WTC11 (cell line): ENCODE measurements at regions not wholly inside any gene's neighbourhood (a gene's known extent, or its start where the extent isn't known, plus 50 kb on each side); places are given as distances from the start of the nearest gene placed in this dataset.

ENCODE experiments used
- ATAC-seq: fragments of 200-7000 bp; cut with Tn5 transposase; 2 replicates; pipeline ENCODE4 v1.10.0; 2021; ENCODE audit warnings: mild to moderate bottlenecking, moderate library complexity
- CTCF ChIA-PET: fragments of 300-600 bp; sonication (Branson Sonifier 250); formaldehyde crosslinking; loops from one replicate; lab custom pipeline; 2021; ENCODE audit warnings: antibody characterized with exemption; lab: Charles Lee
- POLR2A ChIA-PET: fragments of 350-600 bp; sonication (Branson Sonifier 250); formaldehyde crosslinking; loops from one replicate; lab custom pipeline; 2021; ENCODE audit warnings: antibody characterized with exemption; lab: Charles Lee
- DNase-seq: peaks from one replicate; pipeline ENCODE4 v3.0.0; 2021; ENCODE audit warnings: low spot score
- H3K27ac Mint-ChIP-seq: 2 replicates; pipeline ENCODE4 v1.8.0; 2021; ENCODE audit warnings: mixed read lengths
- H3K27me3 Mint-ChIP-seq: 2 replicates; pipeline ENCODE4 v1.8.0; 2021; ENCODE audit warnings: low read depth, mild to moderate bottlenecking, moderate library complexity, mixed read lengths
- H3K36me3 Mint-ChIP-seq: 2 replicates; pipeline ENCODE4 v1.8.0; 2021; ENCODE audit warnings: mixed read lengths
- H3K4me1 Mint-ChIP-seq: 2 replicates; pipeline ENCODE4 v1.8.0; 2022; ENCODE audit warnings: mixed read lengths
- H3K4me3 Mint-ChIP-seq: 2 replicates; pipeline ENCODE4 v1.8.0; 2021; ENCODE audit warnings: mild to moderate bottlenecking, moderate library complexity, mixed read lengths
- H3K9me3 Mint-ChIP-seq: 2 replicates; pipeline ENCODE4 v1.8.0; 2021; ENCODE audit warnings: mixed read lengths
- AFF4 ChIP-seq: sonication (generic); formaldehyde crosslinking; IDR thresholded peaks from 2 replicates; pipeline ENCODE4 v1.8.1; 2023; ENCODE audit warnings: mild to moderate bottlenecking, missing genetic modification reagents, borderline replicate concordance
- CREM ChIP-seq: sonication (generic); formaldehyde crosslinking; IDR thresholded peaks from 2 replicates; pipeline ENCODE4 v1.8.1; 2022; ENCODE audit warnings: mild to moderate bottlenecking, missing genetic modification reagents, moderate library complexity
- E2F4 ChIP-seq: sonication (generic); formaldehyde crosslinking; IDR thresholded peaks from 2 replicates; pipeline ENCODE4 v1.8.1; 2022; ENCODE audit warnings: low read depth, mild to moderate bottlenecking, moderate library complexity, missing genetic modification reagents, borderline replicate concordance
- FOXK1 ChIP-seq: sonication (generic); formaldehyde crosslinking; IDR thresholded peaks from 2 replicates; pipeline ENCODE4 v1.8.0; 2022; ENCODE audit warnings: mild to moderate bottlenecking, moderate library complexity, missing genetic modification reagents
- FOXP1 ChIP-seq: sonication (generic); formaldehyde crosslinking; IDR thresholded peaks from 2 replicates; pipeline ENCODE4 v1.8.0; 2022; ENCODE audit warnings: missing genetic modification reagents, mild to moderate bottlenecking, moderate library complexity, borderline replicate concordance
- JUN ChIP-seq: sonication (generic); formaldehyde crosslinking; IDR thresholded peaks from 2 replicates; pipeline ENCODE4 v1.8.0; 2023; ENCODE audit warnings: mild to moderate bottlenecking, missing genetic modification reagents
- NFE2L1 ChIP-seq: sonication (generic); formaldehyde crosslinking; IDR thresholded peaks from 2 replicates; pipeline ENCODE4 v1.8.1; 2023; ENCODE audit warnings: missing genetic modification reagents
- STAT6 ChIP-seq: sonication (generic); formaldehyde crosslinking; conservative IDR thresholded peaks from 2 replicates; pipeline ENCODE4 v1.8.1; 2023; ENCODE audit warnings: mild to moderate bottlenecking, low read depth, missing genetic modification reagents, moderate library complexity
- TCF7 ChIP-seq: sonication (generic); formaldehyde crosslinking; IDR thresholded peaks from 2 replicates; pipeline ENCODE4 v1.8.0; 2022; ENCODE audit warnings: mild to moderate bottlenecking, low read depth, missing genetic modification reagents, moderate library complexity
- USF1 ChIP-seq: sonication (generic); formaldehyde crosslinking; IDR thresholded peaks from 2 replicates; pipeline ENCODE4 v1.8.0; 2022; ENCODE audit warnings: mild to moderate bottlenecking, missing genetic modification reagents
- ZNF121 ChIP-seq: sonication (generic); formaldehyde crosslinking; IDR thresholded peaks from 2 replicates; pipeline ENCODE4 v1.8.0; 2023; ENCODE audit warnings: missing genetic modification reagents
- TF ChIP-seq, protein P1 (sequence below): fragments of 250-450 bp; sonication (Bioruptor Pico); IDR thresholded peaks from 2 replicates; pipeline ENCODE4 v2.1.2; 2022; ENCODE audit warnings: mild to moderate bottlenecking, moderate library complexity
- TF ChIP-seq, protein P2 (sequence below): sonication (generic); formaldehyde crosslinking; IDR thresholded peaks from 2 replicates; pipeline ENCODE4 v1.8.1; 2023; ENCODE audit warnings: mild to moderate bottlenecking, missing genetic modification reagents, moderate library complexity
- TF ChIP-seq, protein P3 (sequence below): fragments of 250-450 bp; sonication (Bioruptor Pico); conservative IDR thresholded peaks from 2 replicates; pipeline ENCODE4 v1.9.0; 2021; ENCODE audit warnings: mild to moderate bottlenecking
- TF ChIP-seq, protein P4 (sequence below): sonication (generic); formaldehyde crosslinking; IDR thresholded peaks from 2 replicates; pipeline ENCODE4 v1.8.1; 2023; ENCODE audit warnings: mild to moderate bottlenecking, missing genetic modification reagents

GRCh38 chr18:60809937-60810336, 437.4 kb upstream of the MC4R start (continued):
- TF ChIP-seq, protein P1, sequence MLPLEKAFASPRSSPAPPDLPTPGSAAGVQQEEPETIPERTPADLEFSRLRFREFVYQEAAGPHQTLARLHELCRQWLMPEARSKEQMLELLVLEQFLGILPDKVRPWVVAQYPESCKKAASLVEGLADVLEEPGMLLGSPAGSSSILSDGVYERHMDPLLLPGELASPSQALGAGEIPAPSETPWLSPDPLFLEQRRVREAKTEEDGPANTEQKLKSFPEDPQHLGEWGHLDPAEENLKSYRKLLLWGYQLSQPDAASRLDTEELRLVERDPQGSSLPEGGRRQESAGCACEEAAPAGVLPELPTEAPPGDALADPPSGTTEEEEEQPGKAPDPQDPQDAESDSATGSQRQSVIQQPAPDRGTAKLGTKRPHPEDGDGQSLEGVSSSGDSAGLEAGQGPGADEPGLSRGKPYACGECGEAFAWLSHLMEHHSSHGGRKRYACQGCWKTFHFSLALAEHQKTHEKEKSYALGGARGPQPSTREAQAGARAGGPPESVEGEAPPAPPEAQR: no peak
- TF ChIP-seq STAT6 (CRISPR knock-in tag): no peak
- TF ChIP-seq, protein P2, sequence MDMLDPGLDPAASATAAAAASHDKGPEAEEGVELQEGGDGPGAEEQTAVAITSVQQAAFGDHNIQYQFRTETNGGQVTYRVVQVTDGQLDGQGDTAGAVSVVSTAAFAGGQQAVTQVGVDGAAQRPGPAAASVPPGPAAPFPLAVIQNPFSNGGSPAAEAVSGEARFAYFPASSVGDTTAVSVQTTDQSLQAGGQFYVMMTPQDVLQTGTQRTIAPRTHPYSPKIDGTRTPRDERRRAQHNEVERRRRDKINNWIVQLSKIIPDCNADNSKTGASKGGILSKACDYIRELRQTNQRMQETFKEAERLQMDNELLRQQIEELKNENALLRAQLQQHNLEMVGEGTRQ: no peak

DNA sequence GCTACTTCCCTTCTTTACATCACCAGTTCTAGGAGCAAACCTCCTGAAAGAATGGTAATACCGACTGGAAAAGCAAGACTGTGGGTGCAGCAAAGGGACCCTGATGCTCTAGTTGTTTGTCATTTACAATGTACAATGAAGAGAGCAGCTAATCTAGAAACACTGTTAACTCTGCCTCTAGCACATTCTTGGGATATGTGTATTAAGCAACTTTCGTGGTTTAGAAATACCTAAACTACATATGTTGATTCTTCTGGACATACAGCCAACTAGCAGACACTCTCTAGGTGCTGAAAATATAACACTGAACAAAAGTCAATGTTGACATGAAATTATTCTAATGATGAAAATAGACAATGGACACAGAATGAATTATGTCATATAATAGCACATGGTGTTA, 440.3 kb upstream of the MC4R start:
- H3K27me3 Mint-ChIP-seq: peaks cover 26% of the 10 kb centered on the region
- TF ChIP-seq FOXP1 (CRISPR knock-in tag): no peak
- no peak for TF ChIP-seq CREM (CRISPR knock-in tag)
- no peak for TF ChIP-seq E2F4 (CRISPR knock-in tag)
- TF ChIP-seq, protein P3, sequence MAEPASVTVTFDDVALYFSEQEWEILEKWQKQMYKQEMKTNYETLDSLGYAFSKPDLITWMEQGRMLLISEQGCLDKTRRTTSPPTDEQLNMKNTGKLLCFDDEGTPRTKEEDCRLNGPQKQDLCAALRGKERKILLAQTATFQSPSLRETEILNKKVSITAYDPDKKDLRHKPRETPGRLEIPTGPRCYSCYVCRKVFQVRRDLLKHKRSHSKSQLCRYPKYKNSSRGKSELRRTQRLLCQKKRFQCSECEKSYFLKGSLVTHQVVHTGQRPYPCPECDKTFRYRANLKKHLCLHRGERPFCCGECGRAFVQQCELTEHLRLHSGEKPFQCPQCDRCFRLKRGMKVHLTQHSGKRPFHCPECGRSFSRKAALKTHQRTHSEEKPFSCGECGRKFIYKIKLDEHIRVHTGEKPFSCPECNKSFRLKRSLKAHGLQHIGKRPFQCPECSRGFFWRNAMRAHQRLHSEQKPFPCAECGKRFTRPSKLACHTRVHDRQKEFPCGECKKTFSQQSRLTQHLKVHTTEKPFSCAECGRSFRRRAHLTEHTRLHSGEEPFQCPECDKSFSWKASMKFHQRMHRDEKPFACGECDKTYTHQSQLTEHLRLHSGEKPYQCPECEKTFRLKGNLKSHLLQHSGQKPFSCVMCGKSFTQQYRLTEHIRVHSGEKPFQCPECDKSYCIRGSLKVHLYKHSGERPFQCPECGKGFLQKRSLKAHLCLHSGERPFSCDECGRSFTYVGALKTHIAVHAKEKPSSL (CRISPR knock-in tag): no peak
- TF ChIP-seq, protein P4, sequence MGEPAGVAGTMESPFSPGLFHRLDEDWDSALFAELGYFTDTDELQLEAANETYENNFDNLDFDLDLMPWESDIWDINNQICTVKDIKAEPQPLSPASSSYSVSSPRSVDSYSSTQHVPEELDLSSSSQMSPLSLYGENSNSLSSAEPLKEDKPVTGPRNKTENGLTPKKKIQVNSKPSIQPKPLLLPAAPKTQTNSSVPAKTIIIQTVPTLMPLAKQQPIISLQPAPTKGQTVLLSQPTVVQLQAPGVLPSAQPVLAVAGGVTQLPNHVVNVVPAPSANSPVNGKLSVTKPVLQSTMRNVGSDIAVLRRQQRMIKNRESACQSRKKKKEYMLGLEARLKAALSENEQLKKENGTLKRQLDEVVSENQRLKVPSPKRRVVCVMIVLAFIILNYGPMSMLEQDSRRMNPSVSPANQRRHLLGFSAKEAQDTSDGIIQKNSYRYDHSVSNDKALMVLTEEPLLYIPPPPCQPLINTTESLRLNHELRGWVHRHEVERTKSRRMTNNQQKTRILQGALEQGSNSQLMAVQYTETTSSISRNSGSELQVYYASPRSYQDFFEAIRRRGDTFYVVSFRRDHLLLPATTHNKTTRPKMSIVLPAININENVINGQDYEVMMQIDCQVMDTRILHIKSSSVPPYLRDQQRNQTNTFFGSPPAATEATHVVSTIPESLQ: no peak
- no peak for TF ChIP-seq AFF4 (CRISPR knock-in tag)
- TF ChIP-seq TCF7 (CRISPR knock-in tag): no peak
- no peak for TF ChIP-seq NFE2L1 (CRISPR knock-in tag)
- no peak for TF ChIP-seq ZNF121 (CRISPR knock-in tag)
- no peak for TF ChIP-seq FOXK1 (CRISPR knock-in tag)
- TF ChIP-seq JUN (CRISPR knock-in tag): no peak
- no peak for TF ChIP-seq USF1 (CRISPR knock-in tag)
- TF ChIP-seq, all 79 proteins: peak for 0
- Mint-ChIP-seq H3K4me1 (0 out of 2 replicates have a peak, but pooled peaks cover 5% of the 10 kb centered on the region), H3K27ac (no peak overlapping the region), H3K4me3 (no peak overlapping the region), H3K36me3 (no peaks in the 10 kb centered on the region), H3K9me3 (no peaks in the 10 kb centered on the region)
- no peak for ATAC-seq
- DNase-seq: no peak
- CTCF ChIA-PET: no interaction called here
- POLR2A ChIA-PET: no interaction called here
